Transverse colon (tissue), 4 donors: ENCODE measurements at regions not wholly inside any gene's neighbourhood (a gene's known extent, or its start where the extent isn't known, plus 50 kb on each side); places are given as distances from the start of the nearest gene placed in this dataset.

Source experiments
- DNase-seq: peaks from one replicate; pipeline ENCODE4 v3.0.0-alpha.2; 2019
- H3K27ac ChIP-seq, 4 donors: fragments of 200-600 bp; sonication (generic); 2 replicates each; pipeline ENCODE4 v1.5.1; 2016 to 2018; ENCODE audit warnings: inconsistent platforms in 4 of 4
- H3K27me3 ChIP-seq: fragments of 200-600 bp; sonication (generic); 2 replicates; pipeline ENCODE4 v1.5.1; 2017; ENCODE audit warnings: inconsistent platforms
- H3K36me3 ChIP-seq, 4 donors: fragments of 200-600 bp; sonication (generic); 2 replicates each; pipeline ENCODE4 v1.5.1; 2017 to 2019; ENCODE audit warnings: inconsistent platforms in 4 of 4
- H3K4me1 ChIP-seq, 4 donors: fragments of 200-600 bp; sonication (generic); 2 replicates each; pipeline ENCODE4 v1.5.1; 2017 to 2020; ENCODE audit warnings: inconsistent platforms in 4 of 4
- H3K4me3 ChIP-seq, 4 donors: fragments of 200-600 bp; sonication (generic); 1 replicate in 1 of 4; 2 replicates in 3 of 4; pipeline versions ENCODE4 v1.5.1 to v1.6.1; 2017 to 2019; ENCODE audit warnings: inconsistent platforms in 4 of 4
- H3K9me3 ChIP-seq, 2 donors: fragments of 200-600 bp; sonication (generic); 2 replicates each; pipeline ENCODE4 v1.5.1; 2017 to 2019; ENCODE audit warnings: inconsistent platforms in 2 of 2
- EP300 ChIP-seq: sonication (generic); formaldehyde crosslinking; IDR thresholded peaks from one replicate; pipeline ENCODE4 v1.6.1; 2017; ENCODE audit warnings: antibody characterized with exemption, low read depth
- POLR2A ChIP-seq: fragments of 450-650 bp; IDR thresholded peaks from one replicate; pipeline ENCODE4 v1.6.1; 2016; ENCODE audit warnings: antibody characterized with exemption, mild to moderate bottlenecking, moderate library complexity
- POLR2AphosphoS5 ChIP-seq, 3 donors: sonication (generic); formaldehyde crosslinking; IDR thresholded peaks; one replicate each; pipeline ENCODE4 v1.6.1; 2016; ENCODE audit warnings: antibody characterized with exemption in 3 of 3
- WGBS, 2 donors: methylation state at CpG; one replicate each; pipeline ENCODE4 v1.1.5; 2018; ENCODE audit warnings: low coverage in 1 of 2; 5-methylcytosine and 5-hydroxymethylcytosine counted together
- in situ Hi-C, 4 donors: fragments of 200-750 bp; cut with MboI; loops; one replicate each; pipeline versions ENCODE4 v1.15.0 to v1.15.1; 2017; ENCODE audit warnings: low sequenced_read_pairs in 3 of 4, low pct_ligation_motif_present in 1 of 4, low pct_unique_long_range_greater_than_20kb in 1 of 4
- intact Hi-C: fragments of 100-400 bp; cut with DNase I; formaldehyde crosslinking; loops from one replicate; pipeline ENCODE4 v1.15.1; 2023; ENCODE audit warnings: low total_unique reads
- TF ChIP-seq, protein P1 (sequence below), 5 experiments: fragments of 200-600 bp in 3 of 5; fragments of 450-650 bp in 2 of 5; sonication (generic) in 3 of 5; IDR thresholded peaks; 1 replicate in 2 of 5; 2 replicates in 3 of 5; pipeline ENCODE4 v1.5.1; 2016 to 2017; ENCODE audit warnings: antibody characterized with exemption in 5 of 5, inconsistent platforms in 3 of 5, mild to moderate bottlenecking in 2 of 5, moderate library complexity in 1 of 5

GRCh38 chr11:25214535-25215176 lies 717.8 kb downstream of the LUZP2 start:
- Histone ChIP-seq H3K4me1 (no peaks in the 10 kb centered on the region), H3K4me3 (no peak overlapping the region), H3K27ac (no peak overlapping the region), H3K36me3 (no peaks in the 10 kb centered on the region), H3K9me3 (no peaks in the 10 kb centered on the region), H3K27me3 (no peaks in the 10 kb centered on the region)
- TF ChIP-seq, protein P1, sequence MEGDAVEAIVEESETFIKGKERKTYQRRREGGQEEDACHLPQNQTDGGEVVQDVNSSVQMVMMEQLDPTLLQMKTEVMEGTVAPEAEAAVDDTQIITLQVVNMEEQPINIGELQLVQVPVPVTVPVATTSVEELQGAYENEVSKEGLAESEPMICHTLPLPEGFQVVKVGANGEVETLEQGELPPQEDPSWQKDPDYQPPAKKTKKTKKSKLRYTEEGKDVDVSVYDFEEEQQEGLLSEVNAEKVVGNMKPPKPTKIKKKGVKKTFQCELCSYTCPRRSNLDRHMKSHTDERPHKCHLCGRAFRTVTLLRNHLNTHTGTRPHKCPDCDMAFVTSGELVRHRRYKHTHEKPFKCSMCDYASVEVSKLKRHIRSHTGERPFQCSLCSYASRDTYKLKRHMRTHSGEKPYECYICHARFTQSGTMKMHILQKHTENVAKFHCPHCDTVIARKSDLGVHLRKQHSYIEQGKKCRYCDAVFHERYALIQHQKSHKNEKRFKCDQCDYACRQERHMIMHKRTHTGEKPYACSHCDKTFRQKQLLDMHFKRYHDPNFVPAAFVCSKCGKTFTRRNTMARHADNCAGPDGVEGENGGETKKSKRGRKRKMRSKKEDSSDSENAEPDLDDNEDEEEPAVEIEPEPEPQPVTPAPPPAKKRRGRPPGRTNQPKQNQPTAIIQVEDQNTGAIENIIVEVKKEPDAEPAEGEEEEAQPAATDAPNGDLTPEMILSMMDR (IDR thresholded peaks at IDR 0.05), result no peak
- TF ChIP-seq POLR2A (no peak), EP300 (no peak), POLR2AphosphoS5 (IDR thresholded peaks at IDR 0.05) (no peak)
- whole genome bisulfite sequencing, 2 donors, result 87 to 89% methylated on average over 2 of the region's 2 CpGs
- intact Hi-C loops, result no loop called here
- in situ Hi-C loops, result no loop called here
- no peak for DNase-seq

DNA sequence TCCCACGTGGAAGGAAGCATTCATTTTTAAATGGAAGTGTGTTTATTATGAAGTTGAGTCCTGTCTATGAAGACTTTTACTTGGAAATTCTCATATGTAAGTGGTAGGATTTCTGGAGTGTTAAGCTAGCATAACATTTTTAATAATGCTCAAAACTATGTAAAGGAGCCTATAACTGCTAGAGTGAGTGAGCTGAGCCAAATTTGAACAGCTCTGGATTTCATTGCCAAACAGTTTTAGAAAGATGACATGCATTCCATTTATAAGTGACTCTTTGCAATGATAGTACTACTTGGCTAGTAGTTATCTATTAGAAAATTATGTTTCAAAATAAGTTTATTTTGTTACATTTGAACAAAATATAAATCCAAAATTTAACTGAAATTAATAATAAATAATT lies 721.2 kb downstream of the LUZP2 start:
- in situ Hi-C loops, result no loop called here
- Histone ChIP-seq H3K27me3 (no peaks in the 10 kb centered on the region), H3K4me1 (no peaks in the 10 kb centered on the region), H3K27ac (no peak overlapping the region), H3K4me3 (no peak overlapping the region), H3K9me3 (no peaks in the 10 kb centered on the region), H3K36me3 (no peaks in the 10 kb centered on the region)
- 33 to 61% methylated on average over 1 of the region's 1 CpG for WGBS, 2 donors
- intact Hi-C loops, result no loop called here
- TF ChIP-seq POLR2AphosphoS5 (IDR thresholded peaks at IDR 0.05) (no peak), EP300 (no peak), POLR2A (no peak)
- TF ChIP-seq, protein P1 (IDR thresholded peaks at IDR 0.05), result no peak
- no peak for DNase-seq

- in situ Hi-C loops, result no loop called here
Observed at GRCh38 chr11:25225078-25225477, 728.2 kb downstream of the LUZP2 start.

DNA sequence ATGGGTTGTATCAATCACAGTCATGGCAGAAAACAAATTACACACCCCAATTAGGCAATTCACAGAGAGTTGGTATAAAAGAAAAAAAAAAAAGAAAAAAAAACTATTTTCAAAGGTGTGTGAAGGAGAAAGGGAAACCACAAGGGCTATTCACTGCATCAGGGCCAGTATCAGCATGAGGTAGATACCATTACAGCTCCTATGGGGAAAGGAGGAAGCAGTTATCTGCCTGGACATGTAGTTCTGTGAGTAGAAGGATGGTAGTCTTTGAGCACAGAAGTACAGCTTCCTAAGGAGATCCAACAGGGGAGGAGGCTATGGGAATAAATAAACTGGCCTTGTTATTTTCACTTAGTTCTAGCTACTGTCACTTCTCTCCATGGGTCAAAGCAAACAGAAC lies 746.1 kb downstream of the LUZP2 start:
- Histone ChIP-seq H3K27me3 (no peaks in the 10 kb centered on the region), H3K27ac (no peak overlapping the region), H3K4me3 (no peak overlapping the region), H3K4me1 (no peaks in the 10 kb centered on the region), H3K9me3 (no peaks in the 10 kb centered on the region), H3K36me3 (no peaks in the 10 kb centered on the region)
- DNase-seq, result no peak
- intact Hi-C loops (no loop called here), in situ Hi-C loops (no loop called here)
- no peak for TF ChIP-seq POLR2AphosphoS5 (IDR thresholded peaks at IDR 0.05)
- no peak for TF ChIP-seq EP300
- TF ChIP-seq, protein P1 (IDR thresholded peaks at IDR 0.05), result no peak
- TF ChIP-seq POLR2A, result no peak

More at GRCh38 chr11:25225078-25225477, 728.2 kb downstream of the LUZP2 start:
- H3K4me3 ChIP-seq, result no peak overlapping the region
- 58 to 77% methylated on average over 3 of the region's 3 CpGs for WGBS, 2 donors
- no peak for DNase-seq
- H3K9me3 ChIP-seq, result no peaks in the 10 kb centered on the region
- intact Hi-C loops, result no loop called here
- no peaks in the 10 kb centered on the region for H3K27me3 ChIP-seq
- no peaks in the 10 kb centered on the region for H3K36me3 ChIP-seq
- no peak overlapping the region for H3K27ac ChIP-seq
- no peak for TF ChIP-seq EP300
- TF ChIP-seq, protein P1 (IDR thresholded peaks at IDR 0.05), result no peak
- no peak for TF ChIP-seq POLR2AphosphoS5 (IDR thresholded peaks at IDR 0.05)
- H3K4me1 ChIP-seq, result no peaks in the 10 kb centered on the region
